ENCODE measurements at regions not wholly inside any gene's neighbourhood (a gene's known extent, or its start where the extent isn't known, plus 50 kb on each side); places are given as distances from the start of the nearest gene placed in this dataset.

DNA sequence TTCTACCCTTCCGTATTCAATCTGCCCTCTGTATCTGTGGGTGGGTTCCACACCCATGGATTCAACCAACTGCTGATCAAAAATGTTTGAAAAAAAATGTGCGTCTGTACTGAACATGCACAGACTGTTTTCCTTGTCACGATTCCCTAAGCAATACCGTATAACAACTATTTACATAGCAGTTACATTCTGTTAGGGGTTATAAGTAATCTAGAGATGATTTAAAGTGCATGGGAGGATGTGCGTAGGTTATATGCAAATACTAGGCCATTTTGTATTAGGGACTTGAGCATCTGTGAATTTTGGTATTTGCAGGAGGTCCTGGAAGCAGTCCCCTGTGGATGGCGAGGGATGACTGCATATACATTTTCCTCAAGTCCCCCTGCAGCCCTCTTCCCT, 486.9 kb downstream of the PREX1 start:
- DNase-seq: no peak
- intact Hi-C loops (cut with DNase I): no loop called here
- Histone ChIP-seq H3K9me3 (no peaks in the 10 kb centered on the region), H3K4me3 (no peak overlapping the region), H3K27ac (no peak overlapping the region), H3K4me1 (no peaks in the 10 kb centered on the region), H3K36me3 (no peaks in the 10 kb centered on the region), H3K27me3 (peaks cover 0 to 21% of the 10 kb centered on the region in 2 donors)
- TF ChIP-seq, protein P1, sequence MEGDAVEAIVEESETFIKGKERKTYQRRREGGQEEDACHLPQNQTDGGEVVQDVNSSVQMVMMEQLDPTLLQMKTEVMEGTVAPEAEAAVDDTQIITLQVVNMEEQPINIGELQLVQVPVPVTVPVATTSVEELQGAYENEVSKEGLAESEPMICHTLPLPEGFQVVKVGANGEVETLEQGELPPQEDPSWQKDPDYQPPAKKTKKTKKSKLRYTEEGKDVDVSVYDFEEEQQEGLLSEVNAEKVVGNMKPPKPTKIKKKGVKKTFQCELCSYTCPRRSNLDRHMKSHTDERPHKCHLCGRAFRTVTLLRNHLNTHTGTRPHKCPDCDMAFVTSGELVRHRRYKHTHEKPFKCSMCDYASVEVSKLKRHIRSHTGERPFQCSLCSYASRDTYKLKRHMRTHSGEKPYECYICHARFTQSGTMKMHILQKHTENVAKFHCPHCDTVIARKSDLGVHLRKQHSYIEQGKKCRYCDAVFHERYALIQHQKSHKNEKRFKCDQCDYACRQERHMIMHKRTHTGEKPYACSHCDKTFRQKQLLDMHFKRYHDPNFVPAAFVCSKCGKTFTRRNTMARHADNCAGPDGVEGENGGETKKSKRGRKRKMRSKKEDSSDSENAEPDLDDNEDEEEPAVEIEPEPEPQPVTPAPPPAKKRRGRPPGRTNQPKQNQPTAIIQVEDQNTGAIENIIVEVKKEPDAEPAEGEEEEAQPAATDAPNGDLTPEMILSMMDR (IDR thresholded peaks at IDR 0.05): no peak
- no peak for ATAC-seq

DNA sequence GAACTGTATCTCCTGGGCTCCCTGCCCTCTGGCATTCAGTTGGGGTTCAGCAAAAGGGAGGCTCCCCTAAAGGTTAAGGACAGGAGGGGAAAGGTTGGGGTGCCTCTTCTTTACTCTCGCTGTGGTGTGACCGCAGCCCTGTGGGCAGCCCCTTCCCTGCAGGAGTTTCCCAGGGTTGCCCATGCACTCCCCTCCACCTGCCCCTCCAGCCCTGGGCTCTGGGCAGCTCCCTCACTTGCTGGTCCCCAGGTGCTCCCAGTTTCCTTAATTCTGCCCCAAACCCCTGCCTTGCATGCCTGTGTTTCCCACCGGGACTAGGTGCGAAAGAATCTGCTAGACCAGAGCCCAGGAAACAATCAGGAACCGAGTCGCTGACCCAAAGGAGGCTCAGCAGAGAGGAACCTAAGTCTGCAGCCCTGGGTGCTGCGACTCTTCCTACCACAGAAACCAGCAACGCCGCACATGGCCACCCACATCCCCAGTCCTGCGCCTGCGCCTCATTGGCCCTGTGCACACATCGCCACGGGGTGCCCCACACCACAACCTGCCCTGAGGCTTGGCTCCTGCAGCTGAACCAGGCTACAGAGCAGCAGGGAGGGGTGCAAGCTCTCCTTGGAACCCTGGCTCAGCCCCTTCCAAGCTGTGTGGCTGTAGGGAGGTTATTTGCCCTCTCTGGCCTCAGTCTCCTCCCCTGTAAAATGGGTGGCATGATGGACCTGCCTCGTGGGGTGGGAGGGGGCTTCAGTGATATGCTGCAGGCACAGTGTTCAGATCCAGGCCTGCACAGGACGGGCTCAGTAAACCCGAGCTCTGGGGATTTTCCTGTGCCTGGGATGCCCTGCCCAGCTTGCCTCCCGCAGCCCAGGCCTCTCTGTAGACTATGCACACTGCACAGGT, 487.6 kb downstream of the PREX1 start:
- Histone ChIP-seq H3K27ac (no peak overlapping the region), H3K4me1 (no peaks in the 10 kb centered on the region), H3K27me3 (peaks cover 0 to 24% of the 10 kb centered on the region in 2 donors), H3K36me3 (no peaks in the 10 kb centered on the region), H3K4me3 (no peak overlapping the region), H3K9me3 (no peaks in the 10 kb centered on the region)
- intact Hi-C loops (cut with DNase I): no loop called here
- DNase-seq: no peak
- no peak for ATAC-seq
- TF ChIP-seq, protein P1 (IDR thresholded peaks at IDR 0.05): no peak

DNA sequence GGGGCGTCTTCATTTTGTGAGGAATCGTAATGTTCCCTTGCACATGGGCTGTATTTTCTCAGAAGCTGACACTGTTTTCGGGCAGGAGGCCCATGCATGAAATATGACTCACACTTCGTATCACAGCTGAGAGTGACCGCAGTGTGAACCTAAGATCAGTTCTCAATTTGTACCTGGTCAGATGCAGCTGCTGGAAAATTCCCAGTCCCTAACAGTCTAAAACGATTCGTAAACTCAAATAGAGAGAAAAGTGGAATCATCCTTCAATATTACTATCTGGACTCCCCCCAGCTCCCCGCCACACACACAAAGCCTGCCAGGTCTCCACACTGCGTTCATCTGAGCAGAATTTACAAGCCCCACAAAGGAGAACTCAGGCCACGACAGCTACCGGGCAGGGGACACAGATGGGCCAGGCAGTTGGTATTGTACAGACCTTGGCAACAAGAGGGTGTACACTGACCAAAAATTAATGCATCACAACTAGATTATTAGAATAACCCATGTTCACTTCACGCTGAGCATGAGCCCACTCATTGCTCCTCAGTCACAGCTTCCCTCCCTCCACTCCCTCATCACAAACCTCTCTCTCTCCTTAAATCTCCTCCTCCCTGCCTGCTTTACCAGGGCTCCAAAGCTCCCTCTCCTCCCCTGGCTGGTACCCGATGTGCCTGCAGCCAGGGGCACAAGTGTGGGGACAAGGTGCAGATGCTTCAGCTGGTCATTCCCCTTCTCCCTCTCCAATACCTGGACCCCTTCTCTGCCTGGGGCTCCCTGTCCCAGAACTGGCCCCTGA, 488.4 kb downstream of the PREX1 start:
- DNase-seq: no peak
- Histone ChIP-seq H3K4me1 (no peaks in the 10 kb centered on the region), H3K36me3 (no peaks in the 10 kb centered on the region), H3K27ac (no peak overlapping the region), H3K9me3 (no peaks in the 10 kb centered on the region), H3K4me3 (no peak overlapping the region), H3K27me3 (peaks cover 0 to 32% of the 10 kb centered on the region in 2 donors)
- TF ChIP-seq, protein P1 (IDR thresholded peaks at IDR 0.05): no peak
- intact Hi-C loops (cut with DNase I): no loop called here
- ATAC-seq: peak; percentile 36

DNA sequence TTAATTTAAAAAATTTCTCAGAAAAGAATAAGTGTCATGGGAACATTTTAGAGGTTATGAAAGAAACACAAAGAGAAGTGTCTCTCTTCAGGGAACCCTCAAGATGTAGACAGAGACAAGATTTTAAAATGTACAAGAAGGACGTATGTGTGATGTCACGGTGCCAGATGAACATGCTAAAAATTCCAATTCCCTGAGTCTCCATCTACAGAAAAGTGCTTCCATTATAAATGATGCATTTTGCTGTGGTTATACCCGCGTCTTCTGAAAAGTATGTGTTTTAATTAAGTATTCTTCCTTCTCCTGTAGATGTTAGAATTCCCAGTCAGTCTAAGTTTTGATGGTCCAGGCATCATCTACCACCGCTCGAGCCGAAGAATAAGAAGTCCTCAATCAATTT, 489.1 kb downstream of the PREX1 start:
- H3K4me1 ChIP-seq: no peaks in the 10 kb centered on the region
- H3K4me3 ChIP-seq: no peak overlapping the region
- TF ChIP-seq, protein P1 (IDR thresholded peaks at IDR 0.05): no peak
- H3K36me3 ChIP-seq: no peaks in the 10 kb centered on the region
- no peak overlapping the region for H3K27ac ChIP-seq
- H3K9me3 ChIP-seq: no peaks in the 10 kb centered on the region
- no peak for DNase-seq
- no peak for ATAC-seq
- intact Hi-C loops (cut with DNase I): no loop called here
- peaks cover 0 to 34% of the 10 kb centered on the region in 2 donors for H3K27me3 ChIP-seq

DNA sequence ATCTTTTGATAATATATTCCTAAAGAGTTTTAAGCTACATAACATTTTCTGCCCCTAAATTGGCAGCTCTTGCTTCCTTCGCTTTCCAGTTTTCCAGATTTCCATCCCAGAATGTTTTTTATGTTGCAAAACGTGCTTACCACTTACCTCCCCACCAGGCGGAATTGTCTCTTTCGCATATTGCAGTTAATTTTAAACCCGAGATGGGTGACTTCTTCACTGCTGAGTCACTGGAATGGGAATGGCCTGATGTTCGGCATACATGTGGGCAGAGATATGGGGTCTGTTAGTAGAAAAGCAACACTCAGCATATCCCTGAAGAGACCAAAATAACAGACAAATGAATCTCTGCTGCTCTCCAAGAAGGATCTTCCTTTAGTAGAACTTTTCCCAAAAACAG, 491.2 kb downstream of the PREX1 start:
- H3K27ac ChIP-seq: no peak overlapping the region
- ATAC-seq: no peak
- H3K36me3 ChIP-seq: no peaks in the 10 kb centered on the region
- H3K4me1 ChIP-seq: no peaks in the 10 kb centered on the region
- TF ChIP-seq, protein P1 (IDR thresholded peaks at IDR 0.05): no peak
- H3K9me3 ChIP-seq: no peaks in the 10 kb centered on the region
- no peak overlapping the region for H3K4me3 ChIP-seq
- intact Hi-C loops (cut with DNase I): no loop called here
- DNase-seq: no peak
- peaks cover 0 to 30% of the 10 kb centered on the region in 2 donors for H3K27me3 ChIP-seq
